DMS 273 (cell line): ENCODE measurements at regions not wholly inside any gene's neighbourhood (a gene's known extent, or its start where the extent isn't known, plus 50 kb on each side); places are given as distances from the start of the nearest gene placed in this dataset.
"Not testable (repeated sequence)": the region's sequence is repeated elsewhere in the genome, so short reads cannot be mapped to it uniquely, and the experiment has no call there.

Source experiments
- DNase-seq: peaks from one replicate; lab custom pipeline; 2025; ENCODE audit not compliant: unreplicated experiment; lab: John Stamatoyannopoulos, UW

DNA sequence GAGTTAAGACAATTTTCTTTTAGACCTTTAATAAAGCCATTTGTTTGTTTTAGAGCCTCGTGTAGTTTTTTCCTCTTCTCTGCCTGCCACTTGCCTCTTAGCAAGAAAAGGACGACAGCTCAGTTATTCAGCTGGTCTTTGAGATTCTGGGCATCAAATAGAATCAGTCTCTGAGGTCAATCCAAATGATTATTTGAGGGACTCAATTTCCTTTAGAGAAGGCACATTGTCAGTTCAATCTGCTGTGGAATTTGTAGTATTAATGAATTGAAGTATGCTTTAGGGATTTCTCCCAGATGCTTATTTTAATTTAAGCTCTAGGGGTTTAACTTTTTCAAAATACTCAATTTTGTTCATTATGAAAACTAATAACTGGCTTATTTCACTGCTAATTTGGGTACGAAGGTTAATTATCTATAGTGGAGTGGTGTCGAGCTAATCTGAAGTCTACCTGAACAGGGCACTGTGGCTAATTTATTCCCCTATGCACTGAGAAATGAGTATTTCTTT lies 841.2 kb upstream of the AUTS2 start:
- no peak for DNase-seq

DNA sequence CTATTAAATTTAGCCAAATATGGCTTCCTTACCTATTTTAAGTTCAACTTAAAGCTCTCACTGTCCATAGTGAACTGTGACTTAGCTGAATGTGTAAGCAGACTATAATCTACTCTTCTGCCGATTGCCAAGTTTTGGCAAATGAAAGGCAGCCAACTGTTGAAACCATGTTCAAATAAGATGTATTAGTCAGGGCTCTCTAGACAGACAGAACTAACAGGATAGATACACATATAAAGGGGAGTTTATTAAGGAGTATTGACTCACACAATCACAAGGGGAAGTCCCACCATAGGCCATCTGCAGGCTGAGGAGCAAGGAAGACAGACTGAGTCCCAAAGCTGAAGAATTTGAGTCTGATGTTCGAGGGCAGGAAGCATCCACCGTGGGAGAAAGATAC lies 837.7 kb upstream of the AUTS2 start:
- DNase-seq, result no peak

DNA sequence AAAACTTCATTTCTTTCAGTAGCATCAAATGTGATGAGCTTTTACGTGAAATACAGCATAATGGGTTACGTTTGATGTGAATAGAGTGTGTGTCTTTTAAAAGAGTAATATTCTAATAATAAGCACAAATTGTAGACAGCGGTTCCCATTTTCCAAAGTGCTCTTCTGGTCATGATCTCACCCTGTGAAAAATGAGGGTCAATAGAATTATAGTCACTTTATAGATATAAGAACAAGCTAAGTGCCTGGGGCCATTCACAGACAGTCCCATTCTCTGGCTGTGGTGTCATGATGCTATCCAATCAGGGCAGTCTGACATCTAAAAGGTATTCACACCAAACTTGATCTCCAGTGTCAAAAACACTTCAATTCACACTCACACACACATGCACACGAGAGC lies 830.8 kb upstream of the AUTS2 start:
- DNase-seq, result no peak

DNA sequence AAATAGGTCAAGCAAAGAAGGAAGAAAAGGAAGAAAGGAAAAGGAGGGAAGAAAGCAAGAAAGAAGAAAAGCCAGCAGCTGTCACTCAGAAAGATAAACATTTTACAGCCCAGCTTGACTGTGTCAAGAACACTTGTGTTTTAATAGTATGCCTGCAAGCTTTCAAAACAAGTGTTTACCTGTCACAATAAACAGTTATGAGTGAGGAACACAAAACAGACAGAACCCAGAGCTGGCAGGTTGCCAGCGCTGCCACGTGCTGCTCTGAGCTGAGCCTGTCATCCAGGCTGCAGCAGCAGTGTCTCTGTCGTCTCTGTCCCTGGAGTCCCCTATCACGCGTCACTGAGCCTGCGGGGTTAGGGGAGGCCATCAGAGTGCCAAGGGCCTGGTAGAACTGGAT lies 827.6 kb upstream of the AUTS2 start:
- DNase-seq, result peak; percentile 47

DNA sequence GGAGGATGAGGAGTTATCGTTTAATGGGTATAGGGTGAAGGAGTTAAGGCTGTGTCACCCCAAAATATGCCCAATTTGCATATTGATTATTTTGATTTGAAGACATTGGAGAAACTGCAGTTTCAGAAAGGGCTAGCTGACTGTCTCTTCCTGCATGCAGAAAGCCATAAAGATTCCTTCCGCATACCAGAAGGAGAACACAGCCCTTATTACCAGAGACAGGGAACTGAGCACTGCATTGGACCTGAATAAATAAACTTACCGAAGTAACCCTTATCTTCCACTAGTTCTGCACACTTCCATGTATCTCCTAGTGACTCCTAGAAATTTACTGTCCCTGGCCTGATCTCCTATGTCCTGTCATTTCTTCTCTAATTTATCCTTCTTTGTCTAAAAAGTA lies 821.9 kb upstream of the AUTS2 start:
- DNase-seq, result no peak

DNA sequence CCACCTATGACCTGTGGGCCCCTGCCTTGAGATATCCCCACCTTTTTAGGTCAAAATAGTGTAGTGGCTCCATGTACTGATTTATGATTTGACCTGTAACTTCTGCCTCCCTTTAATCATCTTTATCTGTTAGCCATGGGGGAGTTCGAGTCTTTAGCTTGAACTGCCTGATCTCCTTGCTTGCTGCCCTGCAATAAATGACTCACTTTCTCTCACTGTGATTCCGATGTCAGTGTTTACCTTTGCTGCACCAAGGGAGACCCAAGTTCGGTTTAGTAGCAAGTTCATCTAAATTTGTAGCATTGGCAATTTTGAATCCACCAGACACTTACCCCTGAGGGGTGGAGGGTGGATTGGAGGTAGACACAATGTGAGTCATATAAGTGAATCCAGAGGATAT lies 814.6 kb upstream of the AUTS2 start:
- no peak for DNase-seq

DNA sequence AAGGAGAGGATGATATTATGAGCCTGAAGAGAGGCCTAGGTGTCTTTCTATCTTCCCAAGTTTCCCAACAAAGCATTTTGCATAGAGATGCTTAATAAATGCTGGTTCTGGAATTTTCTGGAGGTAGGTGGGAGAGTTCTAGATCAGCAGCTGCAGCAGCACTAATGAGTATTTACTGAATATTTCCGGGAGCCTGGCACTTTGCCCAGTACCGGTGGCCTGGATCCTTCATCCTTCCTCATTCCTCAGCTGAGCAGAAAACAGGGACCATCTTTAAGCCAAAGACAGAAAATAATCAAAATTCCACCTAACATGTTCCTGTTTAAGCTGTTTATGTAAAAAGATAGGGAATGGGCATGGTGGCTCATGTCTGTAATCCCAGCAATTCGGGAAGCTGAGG lies 813.2 kb upstream of the AUTS2 start:
- peak; percentile 49 for DNase-seq

DNA sequence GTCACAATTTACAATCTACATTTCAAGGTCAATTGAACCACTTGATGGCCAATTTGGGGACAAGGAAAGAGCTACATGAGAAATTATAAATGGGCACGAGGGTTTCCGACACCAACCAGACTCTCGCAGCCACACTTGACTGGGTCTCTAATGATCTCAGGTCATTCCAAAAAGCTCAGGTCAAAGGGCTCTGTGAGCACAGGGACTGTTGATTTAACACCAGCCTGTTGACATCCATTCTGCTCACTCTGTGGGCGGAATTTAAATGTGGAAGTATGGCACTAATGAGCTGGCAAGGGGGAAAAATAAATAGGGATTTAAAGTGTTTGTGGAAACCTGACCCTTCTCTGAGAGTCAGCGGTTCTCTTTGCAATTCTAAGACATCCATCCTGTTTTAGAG lies 810.7 kb upstream of the AUTS2 start:
- DNase-seq, result peak; percentile 26

DNA sequence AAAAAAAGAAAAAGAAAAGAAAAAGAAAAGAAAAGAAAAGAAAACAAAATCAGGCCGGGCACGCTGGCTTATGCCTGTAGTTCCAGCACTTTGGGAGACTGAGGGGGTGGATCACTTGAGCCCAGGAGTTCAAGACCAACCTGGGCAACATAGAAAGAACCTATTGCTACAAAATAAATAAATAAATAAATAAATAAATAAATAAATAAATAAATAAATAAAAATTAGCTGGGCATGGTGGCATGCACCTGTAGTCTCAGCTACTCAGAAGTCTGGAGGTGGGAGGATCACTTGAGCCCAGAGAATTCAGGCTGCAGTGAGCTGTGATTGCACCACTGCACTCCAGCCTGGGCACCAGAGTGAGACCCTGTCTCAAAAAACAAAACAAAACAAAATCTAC lies 809.7 kb upstream of the AUTS2 start:
- DNase-seq, result not testable (repeated sequence)

DNA sequence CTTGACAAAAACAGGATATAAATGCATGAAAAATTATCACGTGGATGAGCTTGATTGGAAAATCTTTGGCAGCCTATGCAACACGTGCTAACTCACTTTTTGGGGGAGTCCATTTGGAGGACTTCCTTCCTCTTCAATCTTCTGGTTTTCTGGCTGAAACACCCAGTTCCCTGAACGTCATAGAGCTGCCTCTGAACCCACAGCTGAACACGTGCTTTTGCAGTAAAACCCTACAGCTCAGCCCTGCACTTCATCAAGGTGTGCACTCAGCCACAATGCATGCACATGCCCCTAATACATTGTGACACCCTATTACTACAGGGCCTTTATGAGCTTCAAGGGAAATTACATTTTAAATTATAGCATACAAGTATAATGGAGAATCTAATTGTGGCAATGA lies 808.7 kb upstream of the AUTS2 start:
- no peak for DNase-seq

DNA sequence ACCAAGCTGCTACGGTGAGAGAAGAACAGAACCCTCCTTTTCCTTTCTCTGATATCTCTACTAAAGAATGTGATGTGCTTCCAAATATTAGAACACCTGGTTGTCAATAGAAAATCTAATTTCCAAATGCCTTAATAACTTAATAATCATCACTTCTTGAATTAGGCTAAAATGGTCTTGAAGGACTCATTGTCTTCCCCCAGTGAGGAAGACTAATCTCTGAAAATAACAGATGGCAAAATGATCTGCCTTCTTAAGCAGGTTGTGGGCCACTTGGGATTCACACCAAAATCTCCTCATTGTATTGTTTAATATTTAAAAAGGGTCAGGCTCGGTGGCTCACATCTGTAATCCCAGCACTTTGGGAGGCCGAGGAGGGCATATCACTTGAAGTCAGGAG lies 805.9 kb upstream of the AUTS2 start:
- no peak for DNase-seq

DNA sequence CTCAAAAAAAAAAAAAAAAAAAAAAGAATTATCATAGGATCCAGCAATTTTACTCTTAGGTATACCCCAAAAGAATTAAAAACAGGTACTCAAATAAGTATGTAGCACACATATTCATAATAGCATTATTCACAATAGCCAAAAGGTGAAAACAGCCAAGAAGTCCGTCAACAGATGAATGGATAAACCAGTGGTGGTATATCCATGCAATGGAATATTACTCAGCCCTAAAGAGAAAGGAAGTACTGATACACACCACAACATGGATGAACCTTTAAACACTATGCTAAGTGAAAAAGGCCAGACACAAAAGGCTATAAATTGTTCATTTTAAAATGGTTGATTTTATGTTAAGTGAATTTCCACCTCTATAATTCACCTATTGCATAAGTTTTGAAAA lies 804.8 kb upstream of the AUTS2 start:
- no peak for DNase-seq

DNA sequence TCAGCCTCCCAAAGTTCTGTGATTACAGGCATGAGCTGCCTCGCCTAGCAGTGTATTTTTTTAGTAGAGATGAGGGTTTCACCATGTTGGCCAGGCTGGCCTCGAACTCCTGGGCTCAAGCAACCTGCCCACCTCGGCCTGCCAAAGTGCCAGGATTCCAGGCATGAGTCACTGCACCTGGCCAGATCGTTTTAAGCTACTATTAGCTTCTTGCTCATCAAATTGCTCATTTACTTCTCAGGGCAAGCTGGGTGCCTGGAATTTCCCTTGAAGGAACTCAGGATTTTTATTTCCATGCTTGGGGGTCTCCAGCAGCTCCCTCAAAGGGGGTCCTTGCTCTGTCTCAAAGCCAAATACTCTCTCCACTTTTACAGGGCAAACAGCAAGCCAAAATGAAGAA lies 798.0 kb upstream of the AUTS2 start:
- DNase-seq, result no peak

DNA sequence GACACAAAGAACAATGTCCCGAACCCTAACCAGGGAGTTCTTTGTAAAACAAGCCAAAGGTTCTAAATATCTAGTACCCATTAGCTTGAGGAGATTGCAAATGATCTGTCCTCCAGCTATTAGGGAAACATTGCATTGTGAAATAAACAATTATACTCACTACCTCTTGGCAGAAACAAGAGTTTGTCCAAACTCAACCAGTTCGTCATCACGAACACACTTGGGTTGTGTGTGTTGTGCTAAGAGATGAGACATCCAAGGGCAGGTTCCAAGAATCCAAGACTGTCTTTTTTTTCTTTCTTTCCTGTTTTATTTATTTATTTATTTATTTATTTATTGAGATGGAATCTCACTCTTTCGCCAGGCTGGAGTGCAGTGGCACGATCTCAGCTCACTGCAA lies 793.1 kb upstream of the AUTS2 start:
- DNase-seq, result no peak

DNA sequence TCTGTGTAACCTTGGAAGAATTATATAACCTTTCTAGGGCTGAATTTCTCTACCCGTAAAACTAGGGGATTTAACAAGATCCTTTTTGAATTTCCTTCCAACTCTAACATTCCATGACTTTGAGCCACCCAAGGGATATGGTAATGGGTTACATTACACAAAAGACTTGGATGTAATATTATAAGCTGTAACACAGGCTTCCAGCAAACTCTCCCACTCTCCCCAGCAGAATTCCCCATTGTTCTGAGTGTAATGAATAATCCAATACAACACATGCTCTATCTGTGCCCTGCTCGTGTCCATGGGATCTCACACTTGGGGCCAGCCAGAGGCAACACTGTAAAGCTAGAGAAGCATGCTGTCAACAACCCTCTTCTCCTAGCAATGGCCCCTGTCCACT lies 790.6 kb upstream of the AUTS2 start:
- DNase-seq, result no peak

DNA sequence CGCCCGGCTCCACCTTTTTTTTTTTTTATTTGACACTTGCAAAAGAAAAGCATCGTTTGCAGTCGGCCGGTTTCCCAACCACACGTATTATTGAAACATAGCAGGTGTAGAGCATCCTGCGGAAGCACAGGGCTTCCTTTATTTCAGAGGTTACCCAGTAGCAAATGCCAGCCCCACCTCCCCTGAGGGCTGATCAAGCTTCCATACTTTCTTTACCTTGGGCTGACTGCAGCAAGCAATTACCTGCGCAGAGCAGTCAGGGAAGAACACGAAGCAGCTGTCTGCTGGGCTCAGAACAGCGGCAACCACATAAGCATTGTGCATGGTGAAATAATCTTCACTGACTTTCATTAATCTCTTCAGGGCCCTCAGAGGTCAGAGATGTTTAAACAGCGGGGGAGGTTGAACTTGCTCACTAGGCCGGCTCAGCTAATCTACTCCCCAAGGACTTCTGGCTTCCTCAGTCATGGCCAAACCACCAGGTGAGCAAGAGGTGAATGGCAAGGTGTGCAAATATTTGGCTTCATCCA lies 784.7 kb upstream of the AUTS2 start:
- no peak for DNase-seq

DNA sequence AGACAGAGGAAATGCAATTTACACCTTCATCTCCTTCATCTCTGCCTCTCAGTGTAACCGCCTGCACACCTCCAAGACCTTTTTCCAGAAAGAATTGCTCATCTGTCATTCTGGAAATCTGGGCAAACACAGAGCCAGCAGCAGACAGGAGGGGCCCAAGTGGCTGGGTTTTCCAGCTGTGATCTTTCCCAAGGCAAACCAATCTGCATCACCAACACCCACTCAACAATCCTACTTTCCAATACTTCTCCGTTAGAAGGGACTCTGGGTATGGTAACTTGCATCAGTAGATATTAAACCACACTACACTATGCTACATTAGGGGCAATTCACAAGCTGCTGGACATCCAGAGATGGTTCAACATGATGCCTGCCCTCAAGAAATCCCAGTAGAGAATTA lies 781.8 kb upstream of the AUTS2 start:
- DNase-seq, result no peak

DNA sequence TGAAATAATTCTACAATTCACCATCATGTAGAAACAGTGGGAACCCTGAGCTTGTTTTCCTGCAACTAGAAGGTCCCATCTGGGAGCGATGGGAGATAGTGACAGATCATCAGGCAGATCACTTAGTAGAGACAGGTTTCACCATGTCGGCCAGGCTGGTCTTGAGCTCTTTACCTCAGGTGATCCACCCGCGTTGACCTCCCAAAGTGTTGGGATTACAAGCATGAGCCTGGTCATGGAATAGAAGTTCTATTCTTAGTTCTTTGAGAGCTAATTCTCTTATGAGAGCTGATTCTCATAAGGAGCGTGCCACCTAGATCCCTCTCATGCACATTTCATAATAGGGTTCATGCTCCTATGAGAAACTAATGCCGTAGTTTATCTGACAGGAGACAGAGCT lies 778.0 kb upstream of the AUTS2 start:
- no peak for DNase-seq

DNA sequence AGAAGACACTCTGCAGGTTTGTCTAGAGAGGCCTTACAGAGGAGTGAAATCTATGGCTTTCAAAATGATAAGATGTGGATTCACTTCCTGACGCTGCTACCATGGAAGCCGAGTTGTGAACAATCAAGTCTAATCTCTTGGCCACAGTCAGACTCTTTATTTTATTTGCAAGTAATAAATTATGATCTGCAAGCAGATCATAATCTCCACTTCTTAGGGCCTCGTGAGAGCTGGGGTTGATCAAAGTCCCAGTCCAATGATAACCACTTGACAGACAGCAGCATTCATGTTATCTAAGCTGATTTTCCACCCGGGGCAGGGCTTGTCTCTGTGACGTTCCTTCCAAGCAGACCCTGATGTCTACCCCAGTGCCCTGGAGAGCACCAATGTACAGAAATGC lies 776.4 kb upstream of the AUTS2 start:
- no peak for DNase-seq

DNA sequence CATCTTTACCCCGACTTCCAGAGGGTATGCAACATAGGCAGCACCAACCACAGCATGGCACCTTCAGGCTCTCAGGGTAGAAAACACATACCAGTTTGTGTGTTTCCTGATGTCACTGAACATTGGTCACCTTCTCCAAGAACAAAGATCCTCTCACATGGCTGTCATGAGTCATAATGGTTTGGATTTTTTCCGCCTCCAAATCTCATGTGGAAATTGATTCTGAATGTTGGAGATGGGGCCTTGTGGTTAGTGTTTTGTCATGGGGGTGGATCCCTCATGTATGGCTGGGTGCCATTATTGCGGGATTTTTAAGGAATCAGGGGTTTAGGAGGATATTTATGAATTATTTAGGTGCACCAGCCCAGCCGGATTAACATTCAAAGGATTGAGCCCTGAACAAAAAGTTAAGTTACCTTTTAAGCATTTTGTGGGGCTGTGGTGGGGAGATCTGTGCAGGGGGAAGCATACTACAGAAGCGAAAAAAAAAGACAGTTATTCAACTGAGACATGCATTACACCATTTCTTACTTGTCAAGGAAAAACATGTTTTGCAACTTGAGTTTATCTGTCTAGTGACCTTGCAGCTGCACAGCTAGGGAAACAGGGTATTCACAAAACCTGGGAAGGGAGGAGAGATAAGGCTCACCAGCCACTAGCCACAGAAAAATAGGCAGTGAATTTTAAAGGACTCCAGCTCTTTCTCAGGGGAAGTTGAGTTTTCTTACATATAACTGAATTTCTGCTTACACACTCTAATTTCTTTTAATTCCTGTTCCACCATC lies 774.1 kb upstream of the AUTS2 start:
- no peak for DNase-seq

DNA sequence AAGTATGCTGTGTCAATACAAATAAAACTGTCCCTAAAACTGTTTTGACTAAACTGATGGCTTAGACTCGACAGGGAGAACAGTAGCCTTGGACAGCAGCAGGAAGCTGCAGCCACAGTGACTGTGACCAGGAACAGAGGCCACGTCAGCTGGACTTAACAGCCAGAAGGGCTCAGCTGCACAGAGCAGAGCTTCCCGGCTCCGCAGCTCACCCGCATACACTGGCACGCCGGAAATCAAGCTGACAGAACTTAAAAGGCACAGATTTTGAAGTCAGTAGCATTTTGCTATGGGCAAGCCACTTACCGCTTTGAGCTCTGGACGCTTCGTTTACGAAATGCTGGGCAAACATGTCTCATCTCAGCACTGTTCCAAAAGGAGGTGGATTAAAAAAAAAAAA lies 769.7 kb upstream of the AUTS2 start:
- no peak for DNase-seq

DNA sequence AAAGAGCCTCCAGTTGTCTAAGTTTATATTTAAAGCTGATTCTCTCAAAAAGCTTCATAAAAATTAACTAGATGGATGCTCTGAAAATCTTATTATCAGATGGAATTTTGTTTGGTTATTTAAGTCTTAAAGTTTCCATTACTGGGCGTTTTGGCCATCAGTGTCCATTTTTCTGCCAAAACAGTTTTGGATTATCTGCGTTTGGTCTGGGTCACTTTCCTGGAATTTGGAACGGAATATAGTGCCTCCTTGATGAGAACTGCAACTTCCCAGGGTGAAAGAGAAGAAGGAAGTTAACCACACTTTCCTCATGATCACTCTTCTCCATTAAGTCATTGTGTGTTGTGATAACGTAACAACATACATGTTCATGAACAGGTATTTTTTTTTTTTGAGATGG lies 764.9 kb upstream of the AUTS2 start:
- DNase-seq, result no peak

DNA sequence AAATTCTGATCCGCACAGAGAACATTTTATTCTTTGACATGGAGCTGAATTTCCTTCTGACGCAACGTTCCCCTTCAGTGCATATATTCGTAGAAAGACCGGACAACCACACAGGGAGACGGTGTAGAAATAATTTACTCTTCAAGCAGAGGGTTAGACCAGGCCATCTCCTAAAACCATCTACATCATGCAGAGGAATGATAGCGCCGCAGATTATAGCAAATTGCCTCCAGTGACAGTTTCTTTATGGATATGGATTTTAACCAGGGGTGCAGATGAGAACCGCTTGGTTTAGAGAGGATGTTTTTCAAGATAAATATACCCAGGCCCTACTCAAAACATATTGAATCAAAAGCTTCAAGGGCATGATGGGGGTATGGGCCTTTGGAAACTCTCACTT lies 759.3 kb upstream of the AUTS2 start:
- no peak for DNase-seq
